Endothelial cell of umbilical vein (primary cell): ENCODE measurements at regions not wholly inside any gene's neighbourhood (a gene's known extent, or its start where the extent isn't known, plus 50 kb on each side); places are given as distances from the start of the nearest gene placed in this dataset.

ENCODE experiments used
- BruUV-seq: library from RNA; stranded (reverse); fragments of 400-500 nt; replicated peaks from 2 replicates; lab custom pipeline; 2021; lab: Mats Ljungman, UMichigan
- CTCF ChIA-PET: fragments of 300-600, 350-600 bp; sonication (Branson Sonifier 250); formaldehyde crosslinking; loops from one replicate; lab custom pipeline; 2021; ENCODE audit warnings: antibody characterized with exemption, inconsistent platforms; lab: Charles Lee
- POLR2A ChIA-PET: fragments of 300-600, 350-600 bp; sonication (Branson Sonifier 250); formaldehyde crosslinking; loops from one replicate; lab custom pipeline; 2021; ENCODE audit warnings: antibody characterized with exemption, inconsistent platforms; lab: Charles Lee
- DNase-seq: peaks from one replicate; pipeline ENCODE4 v3.0.0-alpha.2; 2011; ENCODE audit warnings: low read depth, low spot score
- FAIRE-seq: peaks from 2 replicates; lab custom pipeline; 2011; peaks lifted over from hg19 to GRCh38; lab: Jason Lieb, UNC
- H2AFZ ChIP-seq: 2 replicates; pipeline ENCODE4 v1.6.0; 2012; ENCODE audit warnings: low read depth, low read length, control low read depth, inconsistent platforms
- H3K27ac ChIP-seq: 2 replicates; pipeline ENCODE4 v1.5.1; 2011; ENCODE audit warnings: low read depth, mild to moderate bottlenecking, control low read depth, low read length, moderate library complexity; ENCODE audit not compliant: insufficient read depth
- H3K27me3 ChIP-seq, 2 experiments: 2 replicates each; pipeline versions ENCODE4 v1.6.0 to v1.6.1; 2011; ENCODE audit warnings: low read length in 2 of 2, mixed read lengths in 1 of 2; ENCODE audit not compliant: control insufficient read depth in 2 of 2, insufficient read depth in 2 of 2
- H3K36me3 ChIP-seq, 2 experiments: 2 replicates in 1 of 2; 3 replicates in 1 of 2; pipeline ENCODE4 v1.5.1; 2011; ENCODE audit warnings: low read length in 2 of 2, mild to moderate bottlenecking in 1 of 2, moderate library complexity in 1 of 2; ENCODE audit not compliant: control insufficient read depth in 2 of 2, insufficient read depth in 2 of 2; ENCODE audit errors: extremely low read depth in 1 of 2
- H3K4me1 ChIP-seq: 3 replicates; pipeline ENCODE4 v1.5.1; 2011; ENCODE audit warnings: mild to moderate bottlenecking, low read length; ENCODE audit not compliant: control insufficient read depth, insufficient read depth; ENCODE audit errors: extremely low read depth
- H3K4me2 ChIP-seq: 2 replicates; pipeline ENCODE4 v1.6.1; 2011; ENCODE audit warnings: low read length, control low read depth, mixed read lengths; ENCODE audit not compliant: insufficient read depth
- H3K4me3 ChIP-seq, 3 experiments: fragments of 200-600 bp in 1 of 3; sonication (generic), shearing (Covaris generic) in 1 of 3; replicated peaks in 1 of 3; 2 replicates each; pipeline ENCODE4 v1.5.1; 2011 to 2016; ENCODE audit warnings: control low read depth in 3 of 3, low read length in 3 of 3, mild to moderate bottlenecking in 2 of 3, inconsistent platforms in 1 of 3, low read depth in 1 of 3, moderate library complexity in 1 of 3; ENCODE audit not compliant: insufficient read depth in 1 of 3
- H3K79me2 ChIP-seq: 2 replicates; pipeline ENCODE4 v1.6.0; 2012; ENCODE audit warnings: low read length, inconsistent platforms; ENCODE audit not compliant: control insufficient read depth, insufficient read depth
- H3K9ac ChIP-seq: replicated peaks from 2 replicates; pipeline ENCODE3; 2011; ENCODE audit warnings: low read length, control low read depth; ENCODE audit not compliant: insufficient read depth; ENCODE audit errors: extremely low read depth
- H3K9me1 ChIP-seq: replicated peaks from 3 replicates; pipeline ENCODE4 v1.6.0; 2011; ENCODE audit warnings: mild to moderate bottlenecking, low read length; ENCODE audit not compliant: control insufficient read depth, insufficient read depth; ENCODE audit errors: extremely low read depth
- H3K9me3 ChIP-seq: replicated peaks from 2 replicates; pipeline ENCODE4 v1.5.1; 2012; ENCODE audit warnings: low read length, inconsistent platforms; ENCODE audit not compliant: control insufficient read depth, insufficient read depth
- H4K20me1 ChIP-seq: replicated peaks from 2 replicates; pipeline ENCODE3; 2011; ENCODE audit warnings: mild to moderate bottlenecking, low read length; ENCODE audit not compliant: control insufficient read depth, insufficient read depth; ENCODE audit errors: extremely low read depth
- CTCF ChIP-seq, 2 donors: IDR thresholded peaks; 1 replicate in 1 of 2; 2 replicates in 1 of 2; pipeline ENCODE4 v1.5.1; 2011; ENCODE audit warnings: low read length in 2 of 2, mild to moderate bottlenecking in 2 of 2, moderate library complexity in 2 of 2, control low read depth in 1 of 2, inconsistent platforms in 1 of 2, low read depth in 1 of 2; ENCODE audit not compliant: insufficient read depth in 1 of 2; ENCODE audit errors: extremely low read depth in 1 of 2
- EZH2 ChIP-seq: IDR thresholded peaks from 2 replicates; pipeline ENCODE4 v1.6.1; 2012; ENCODE audit warnings: borderline replicate concordance, low read depth, mild to moderate bottlenecking, moderate library complexity, low read length, inconsistent platforms; ENCODE audit not compliant: severe bottlenecking
- FOS ChIP-seq: IDR thresholded peaks from 2 replicates; pipeline ENCODE4 v1.6.1; 2011; ENCODE audit warnings: mild to moderate bottlenecking, low read length, moderate library complexity, borderline replicate concordance; ENCODE audit not compliant: insufficient read depth
- GATA2 ChIP-seq: IDR thresholded peaks from 2 replicates; pipeline ENCODE4 v1.7.0; 2011; ENCODE audit warnings: low read depth, mild to moderate bottlenecking, moderate library complexity, mixed read lengths, low read length; ENCODE audit not compliant: insufficient read length, insufficient read depth
- JUN ChIP-seq: IDR thresholded peaks from 2 replicates; pipeline ENCODE4 v1.6.1; 2011; ENCODE audit warnings: borderline replicate concordance, low read depth; ENCODE audit not compliant: insufficient read length, insufficient read depth
- MAX ChIP-seq: IDR thresholded peaks from 2 replicates; pipeline ENCODE4 v1.6.1; 2011; ENCODE audit not compliant: insufficient read depth, insufficient read length
- MYC ChIP-seq: IDR thresholded peaks from one replicate; pipeline ENCODE4 v1.6.1; 2011; ENCODE audit warnings: mild to moderate bottlenecking, low read depth, low read length
- POLR2A ChIP-seq: IDR thresholded peaks from 2 replicates; pipeline ENCODE4 v1.6.1; 2012; ENCODE audit warnings: low read depth, mild to moderate bottlenecking, control low read depth, low read length
- POLR2AphosphoS5 ChIP-seq: IDR thresholded peaks from 2 replicates; pipeline ENCODE4 v1.6.1; 2012; ENCODE audit warnings: low read depth, mild to moderate bottlenecking, control low read depth, low read length, moderate library complexity; ENCODE audit not compliant: insufficient read depth
- dilution Hi-C: fragments of 300-500 bp; cut with MboI; formaldehyde crosslinking; loops from one replicate; pipeline ENCODE4 v1.15.0; 2019; ENCODE audit warnings: low sequenced_read_pairs; ENCODE audit not compliant: extremely low pct_ligation_motif_present
- intact Hi-C: fragments of 100-400 bp; cut with micrococcal nuclease; formaldehyde crosslinking; loops from one replicate; pipeline ENCODE4 v1.10.0; 2022

- no peaks in the 10 kb centered on the region for H3K9me3 ChIP-seq
- FAIRE-seq (no peak), DNase-seq (no peak)
- H3K36me3 ChIP-seq: no peaks in the 10 kb centered on the region
- H3K9ac ChIP-seq: no peak overlapping the region
- H4K20me1 ChIP-seq: no peaks in the 10 kb centered on the region
- intact Hi-C loops (no loop called here), dilution Hi-C loops (no loop called here)
- TF ChIP-seq GATA2 (no peak), POLR2A (no peak), MAX (no peak), EZH2 (no peak), JUN (no peak), POLR2AphosphoS5 (no peak), MYC (no peak), CTCF (IDR thresholded peaks at IDR 0.05; ENCODE audit: extremely low read depth in 1 of 2, insufficient read depth in 1 of 2, low read depth in 1 of 2, low read length in 2 of 2) (no peak), FOS (no peak)
- H3K4me3 ChIP-seq: no peak overlapping the region
- no peak overlapping the region for H2AFZ ChIP-seq
- ChIA-PET CTCF (no interaction called here), POLR2A (no interaction called here)
- no peaks in the 10 kb centered on the region for H3K79me2 ChIP-seq
- H3K4me1 ChIP-seq: peaks cover 2% of the 10 kb centered on the region
- BruUV-seq: no TSS peak
- no peaks in the 10 kb centered on the region for H3K9me1 ChIP-seq
- no peak overlapping the region for H3K4me2 ChIP-seq
- no peaks in the 10 kb centered on the region for H3K27me3 ChIP-seq
- H3K27ac ChIP-seq: no peak overlapping the region
Measured at GRCh38 chr22:27219036-27219435, 561.6 kb downstream of the MIAT start.
